Kidney (tissue), 13 donors: ENCODE measurements at regions not wholly inside any gene's neighbourhood (a gene's known extent, or its start where the extent isn't known, plus 50 kb on each side); places are given as distances from the start of the nearest gene placed in this dataset.

Source experiments
- DNase-seq, 5 donors: peaks; one replicate each; pipeline ENCODE4 v3.0.0-alpha.2; 2013 to 2020
- FAIRE-seq: peaks from 2 replicates; lab custom pipeline; 2012; peaks lifted over from hg19 to GRCh38; lab: Jason Lieb, UNC
- H3K27ac ChIP-seq, 2 donors: one replicate each; pipeline ENCODE4 v1.7.0; 2013; ENCODE audit warnings: low read depth in 2 of 2, low read length in 2 of 2, inconsistent platforms in 1 of 2
- H3K27me3 ChIP-seq: one replicate; pipeline ENCODE4 v1.7.1; 2013; ENCODE audit warnings: low read length, inconsistent platforms; ENCODE audit not compliant: control insufficient read depth, insufficient read depth
- H3K36me3 ChIP-seq, 3 donors: one replicate each; pipeline versions ENCODE4 v1.7.0 to v1.7.1; 2013; ENCODE audit warnings: low read length in 3 of 3, control low read depth in 1 of 3, inconsistent platforms in 1 of 3; ENCODE audit not compliant: insufficient read depth in 3 of 3, control insufficient read depth in 2 of 3
- H3K4me1 ChIP-seq, 3 donors: one replicate each; pipeline versions ENCODE4 v1.7.0 to v1.7.1; 2013; ENCODE audit warnings: low read length in 3 of 3, inconsistent platforms in 1 of 3, low read depth in 1 of 3; ENCODE audit not compliant: control insufficient read depth in 2 of 3, insufficient read depth in 2 of 3
- H3K4me3 ChIP-seq, 3 donors: one replicate each; pipeline versions ENCODE4 v1.7.0 to v1.8.1; 2013; ENCODE audit warnings: low read length in 3 of 3, control low read depth in 1 of 3, inconsistent platforms in 1 of 3
- H3K9ac ChIP-seq, 3 donors: one replicate each; pipeline versions ENCODE4 v1.7.0 to v1.7.1; 2013; ENCODE audit warnings: low read length in 3 of 3, control low read depth in 1 of 3, inconsistent platforms in 1 of 3
- H3K9me3 ChIP-seq, 3 donors: one replicate each; pipeline versions ENCODE4 v1.7.0 to v1.7.1; 2013; ENCODE audit warnings: low read length in 3 of 3, control low read depth in 1 of 3, inconsistent platforms in 1 of 3; ENCODE audit not compliant: control insufficient read depth in 2 of 3, insufficient read depth in 1 of 3
- intact Hi-C: fragments of 100-400 bp; cut with DNase I; formaldehyde crosslinking; loops from one replicate; pipeline ENCODE4 v1.11.1; 2022
- TF ChIP-seq, protein P1 (sequence below): IDR thresholded peaks from 3 replicates; pipeline ENCODE4 v1.5.1; 2012; ENCODE audit warnings: mild to moderate bottlenecking, moderate library complexity, borderline replicate concordance; ENCODE audit not compliant: insufficient read depth; ENCODE audit errors: extremely low read depth
- donor health status: control.
- donor health status: control.
- donor health status: control.
- donor health status: control.
- donor health status: control.
- donor health status: DM: yes; HTN: yes; CAD: no.
- donor health status: Normal renal cell carcinoma (clear cell type).

DNA sequence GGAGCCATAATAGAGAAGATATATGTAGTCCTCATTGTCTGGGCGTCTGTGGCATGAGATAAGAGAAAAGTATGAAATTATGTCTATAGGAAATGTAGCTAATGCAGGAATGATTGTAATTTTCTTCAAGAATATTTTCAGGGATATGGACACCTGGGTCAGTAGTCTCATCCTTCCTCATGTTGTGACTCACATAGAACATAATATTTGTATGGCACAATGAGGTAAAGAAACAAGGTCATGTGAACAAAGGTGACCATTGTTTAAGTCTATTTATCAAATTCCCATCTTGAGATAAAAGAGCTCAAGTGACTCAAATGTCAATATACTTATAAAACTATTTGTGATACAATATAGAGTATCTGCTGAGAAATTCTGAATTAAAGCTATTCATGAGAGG is 345.5 kb upstream of the ROBO1 start:
- intact Hi-C loops, result no loop called here
- Histone ChIP-seq H3K27me3 (no peaks in the 10 kb centered on the region), H3K36me3 (no peaks in the 10 kb centered on the region), H3K4me1 (no peaks in the 10 kb centered on the region), H3K4me3 (no peak overlapping the region), H3K27ac (no peak overlapping the region), H3K9ac (no peak overlapping the region), H3K9me3 (no peaks in the 10 kb centered on the region)
- FAIRE-seq (no peak), DNase-seq (no peak)
- TF ChIP-seq, protein P1, sequence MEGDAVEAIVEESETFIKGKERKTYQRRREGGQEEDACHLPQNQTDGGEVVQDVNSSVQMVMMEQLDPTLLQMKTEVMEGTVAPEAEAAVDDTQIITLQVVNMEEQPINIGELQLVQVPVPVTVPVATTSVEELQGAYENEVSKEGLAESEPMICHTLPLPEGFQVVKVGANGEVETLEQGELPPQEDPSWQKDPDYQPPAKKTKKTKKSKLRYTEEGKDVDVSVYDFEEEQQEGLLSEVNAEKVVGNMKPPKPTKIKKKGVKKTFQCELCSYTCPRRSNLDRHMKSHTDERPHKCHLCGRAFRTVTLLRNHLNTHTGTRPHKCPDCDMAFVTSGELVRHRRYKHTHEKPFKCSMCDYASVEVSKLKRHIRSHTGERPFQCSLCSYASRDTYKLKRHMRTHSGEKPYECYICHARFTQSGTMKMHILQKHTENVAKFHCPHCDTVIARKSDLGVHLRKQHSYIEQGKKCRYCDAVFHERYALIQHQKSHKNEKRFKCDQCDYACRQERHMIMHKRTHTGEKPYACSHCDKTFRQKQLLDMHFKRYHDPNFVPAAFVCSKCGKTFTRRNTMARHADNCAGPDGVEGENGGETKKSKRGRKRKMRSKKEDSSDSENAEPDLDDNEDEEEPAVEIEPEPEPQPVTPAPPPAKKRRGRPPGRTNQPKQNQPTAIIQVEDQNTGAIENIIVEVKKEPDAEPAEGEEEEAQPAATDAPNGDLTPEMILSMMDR, result no peak

DNA sequence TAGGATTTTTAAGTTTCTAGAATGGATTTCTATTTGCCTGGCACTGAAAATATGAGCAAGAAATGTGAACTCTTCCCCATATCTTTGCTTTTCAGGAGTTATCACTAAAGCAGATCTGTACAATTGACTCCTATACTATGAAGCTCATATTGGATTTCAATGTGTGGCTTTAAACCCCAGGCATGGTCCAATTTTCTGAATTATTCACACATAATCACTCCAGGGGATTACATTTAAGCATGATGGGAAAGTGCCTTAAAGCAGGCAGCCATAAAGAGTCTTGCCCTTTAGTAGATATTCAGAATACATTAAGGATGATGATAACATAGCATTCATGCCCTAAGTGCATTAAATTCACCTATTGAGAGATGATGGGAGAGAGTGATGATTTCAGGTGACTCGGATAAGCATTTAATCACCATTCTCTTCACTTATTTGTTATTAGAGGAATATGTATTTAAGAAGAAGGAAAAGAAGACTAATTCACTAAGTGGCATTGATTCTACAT is 331.8 kb upstream of the ROBO1 start:
- DNase-seq (no peak), FAIRE-seq (no peak)
- Histone ChIP-seq H3K9me3 (peaks cover 0 to under 1% (median 0%) of the 10 kb centered on the region in 3 donors), H3K27me3 (no peaks in the 10 kb centered on the region), H3K4me3 (no peak overlapping the region), H3K27ac (no peak overlapping the region), H3K9ac (no peak overlapping the region), H3K4me1 (no peaks in the 10 kb centered on the region), H3K36me3 (no peaks in the 10 kb centered on the region)
- TF ChIP-seq, protein P1, result no peak
- intact Hi-C loops, result no loop called here

DNA sequence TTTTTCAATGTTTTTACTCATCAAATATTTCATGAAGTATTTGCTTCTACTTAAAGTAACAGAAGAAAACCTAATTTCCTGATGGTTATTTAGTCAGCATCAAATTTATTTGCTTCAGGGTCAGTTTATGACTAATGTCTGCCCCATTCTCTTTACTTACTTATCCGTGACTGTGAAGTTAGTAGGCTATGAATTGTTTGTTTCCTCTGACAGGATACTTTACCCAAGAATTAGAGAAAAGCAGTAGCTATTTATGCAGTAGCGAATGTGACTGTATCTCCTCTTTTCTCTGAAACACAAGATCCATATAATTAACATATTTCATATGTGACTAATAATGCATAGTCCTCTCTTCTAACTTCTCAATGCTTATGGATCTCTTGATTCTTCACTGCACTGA is 329.9 kb upstream of the ROBO1 start:
- Histone ChIP-seq H3K27ac (no peak overlapping the region), H3K9me3 (no peaks in the 10 kb centered on the region), H3K27me3 (no peaks in the 10 kb centered on the region), H3K4me1 (no peaks in the 10 kb centered on the region), H3K9ac (no peak overlapping the region), H3K36me3 (no peaks in the 10 kb centered on the region), H3K4me3 (no peak overlapping the region)
- intact Hi-C loops, result no loop called here
- DNase-seq (peak in 2 of 5 donors; percentile 4 to 14), FAIRE-seq (no peak)
- TF ChIP-seq, protein P1, result no peak

DNA sequence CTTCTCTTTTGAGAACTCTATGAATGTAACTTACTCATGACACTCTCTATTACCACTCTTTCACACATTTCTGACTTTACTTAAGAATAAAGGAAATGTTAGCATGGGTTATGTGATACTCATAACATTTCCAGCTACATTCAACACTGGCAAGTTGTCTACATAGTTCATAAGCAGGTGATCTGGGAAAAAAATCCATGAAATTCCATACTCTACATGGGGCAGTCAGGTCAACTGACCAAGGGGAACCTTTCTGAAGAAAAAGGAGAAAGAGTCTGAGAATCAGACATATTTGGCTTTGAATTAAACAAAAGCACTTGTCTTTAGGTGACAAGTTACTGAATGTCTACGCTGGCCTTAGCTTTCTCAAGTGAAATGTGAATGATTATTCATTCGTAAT is 329.1 kb upstream of the ROBO1 start:
- FAIRE-seq (no peak), DNase-seq (no peak)
- no peaks in the 10 kb centered on the region for H3K27me3 ChIP-seq

More for the DNA sequence above, 329.1 kb upstream of the ROBO1 start:
- H3K4me3 ChIP-seq, result no peak overlapping the region
- TF ChIP-seq, protein P1, result no peak
- H3K9me3 ChIP-seq, result no peaks in the 10 kb centered on the region
- no peak overlapping the region for H3K27ac ChIP-seq
- H3K36me3 ChIP-seq, result no peaks in the 10 kb centered on the region
- no peak overlapping the region for H3K9ac ChIP-seq
- no peaks in the 10 kb centered on the region for H3K4me1 ChIP-seq
- intact Hi-C loops, result no loop called here
